ENCODE measurements at regions not wholly inside any gene's neighbourhood (a gene's known extent, or its start where the extent isn't known, plus 50 kb on each side); places are given as distances from the start of the nearest gene placed in this dataset.

DNA sequence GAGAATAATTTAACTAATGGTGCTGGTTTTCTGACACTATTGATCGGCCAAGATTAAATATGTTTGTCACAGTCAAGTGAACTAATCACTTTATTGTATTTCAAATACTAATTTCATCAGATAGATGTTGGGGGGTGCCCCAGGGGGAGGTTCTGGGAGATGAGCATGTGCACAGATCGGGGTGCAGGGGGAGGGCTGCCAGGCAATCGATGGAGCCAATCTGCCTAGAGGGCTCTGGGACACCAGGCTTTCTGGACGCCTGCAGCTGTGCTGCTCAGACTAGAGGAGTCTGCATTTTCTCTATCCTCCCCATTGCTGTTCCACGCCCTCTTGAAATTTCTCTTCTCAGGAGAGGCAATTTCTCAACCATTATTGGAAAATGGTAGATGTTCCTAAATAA is 100.0 kb upstream of the ALDH1B1 start:
- H3K4me3 ChIP-seq: no peak overlapping the region
- H3K4me1 ChIP-seq: peaks cover 0 to 24% (median 16%) of the 10 kb centered on the region in 4 donors
- intact Hi-C loops (cut with DNase I; ENCODE audit: low total_unique reads): loop anchor here (10.0 kb wide), 1 partner anchor 62 kb away; no protein-coding TSS in a partner anchor
- DNase-seq: no peak
- TF ChIP-seq CTCF (IDR thresholded peaks at IDR 0.05): no peak
- H3K27me3 ChIP-seq: no peaks in the 10 kb centered on the region
- H3K9me3 ChIP-seq: no peaks in the 10 kb centered on the region
- no peak overlapping the region for H3K27ac ChIP-seq
- H3K36me3 ChIP-seq: no peaks in the 10 kb centered on the region

GRCh38 chr9:38289866-38290245 is 102.6 kb upstream of the ALDH1B1 start:
- Histone ChIP-seq H3K9me3 (no peaks in the 10 kb centered on the region), H3K27ac (no peak overlapping the region), H3K27me3 (no peaks in the 10 kb centered on the region), H3K36me3 (no peaks in the 10 kb centered on the region), H3K4me1 (peaks cover 0 to 20% (median 14%) of the 10 kb centered on the region in 4 donors), H3K4me3 (no peak overlapping the region)
- intact Hi-C loops (cut with DNase I; ENCODE audit: low total_unique reads): loop anchor here (10.0 kb wide), 2 partner anchors 45 to 65 kb away; no protein-coding TSS in a partner anchor
- no peak for DNase-seq
- no peak for TF ChIP-seq CTCF (IDR thresholded peaks at IDR 0.05)

DNA sequence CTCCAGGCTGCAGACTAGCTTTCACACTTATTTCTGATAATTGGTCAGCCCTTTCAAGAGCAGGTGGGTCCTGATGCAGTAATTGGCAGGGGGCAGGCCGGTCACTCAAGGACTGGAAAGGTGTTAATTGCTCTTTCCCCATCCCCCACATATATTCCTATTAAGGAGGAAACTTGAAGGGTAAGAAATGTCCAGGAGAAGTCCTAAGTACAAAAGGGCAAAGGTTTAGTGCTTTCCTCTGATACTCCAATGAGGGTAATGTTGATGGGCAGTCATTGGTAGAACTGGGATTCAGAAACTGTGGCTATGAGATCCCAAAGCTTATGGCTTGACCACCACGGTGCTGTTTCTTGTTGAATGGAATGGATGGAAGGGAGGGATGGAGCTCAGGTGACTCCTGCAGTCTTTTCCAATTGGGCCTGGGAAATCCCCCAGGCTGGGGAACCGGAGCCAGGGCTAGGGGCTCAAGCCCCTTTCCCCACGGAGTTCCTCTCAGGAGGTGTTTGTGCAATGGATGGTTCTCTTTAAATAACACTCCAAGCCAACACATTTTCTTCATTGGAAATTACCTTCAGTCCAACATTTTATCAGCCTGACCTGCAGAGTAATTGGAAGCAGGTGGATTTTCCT is 103.2 kb upstream of the ALDH1B1 start:
- no peak overlapping the region for H3K4me3 ChIP-seq
- no peak for DNase-seq
- H3K36me3 ChIP-seq: no peaks in the 10 kb centered on the region
- intact Hi-C loops (cut with DNase I; ENCODE audit: low total_unique reads): loop anchor here (10.0 kb wide), 1 partner anchor 45 kb away; no protein-coding TSS in a partner anchor
- H3K27ac ChIP-seq: no peak overlapping the region
- H3K9me3 ChIP-seq: no peaks in the 10 kb centered on the region
- H3K4me1 ChIP-seq: peaks cover 0 to 15% (median 9%) of the 10 kb centered on the region in 4 donors
- no peaks in the 10 kb centered on the region for H3K27me3 ChIP-seq
- TF ChIP-seq CTCF (IDR thresholded peaks at IDR 0.05): no peak

GRCh38 chr9:38288502-38288901 is 104.0 kb upstream of the ALDH1B1 start:
- peaks cover 0 to 7% (median under 1%) of the 10 kb centered on the region in 4 donors for H3K4me1 ChIP-seq
- H3K27me3 ChIP-seq: no peaks in the 10 kb centered on the region
- H3K36me3 ChIP-seq: no peaks in the 10 kb centered on the region
- intact Hi-C loops (cut with DNase I; ENCODE audit: low total_unique reads): loop anchor here (10.0 kb wide), 1 partner anchor 46 kb away; no protein-coding TSS in a partner anchor
- no peaks in the 10 kb centered on the region for H3K9me3 ChIP-seq
- no peak for DNase-seq
- H3K27ac ChIP-seq: no peak overlapping the region
- H3K4me3 ChIP-seq: no peak overlapping the region
- no peak for TF ChIP-seq CTCF (IDR thresholded peaks at IDR 0.05)

DNA sequence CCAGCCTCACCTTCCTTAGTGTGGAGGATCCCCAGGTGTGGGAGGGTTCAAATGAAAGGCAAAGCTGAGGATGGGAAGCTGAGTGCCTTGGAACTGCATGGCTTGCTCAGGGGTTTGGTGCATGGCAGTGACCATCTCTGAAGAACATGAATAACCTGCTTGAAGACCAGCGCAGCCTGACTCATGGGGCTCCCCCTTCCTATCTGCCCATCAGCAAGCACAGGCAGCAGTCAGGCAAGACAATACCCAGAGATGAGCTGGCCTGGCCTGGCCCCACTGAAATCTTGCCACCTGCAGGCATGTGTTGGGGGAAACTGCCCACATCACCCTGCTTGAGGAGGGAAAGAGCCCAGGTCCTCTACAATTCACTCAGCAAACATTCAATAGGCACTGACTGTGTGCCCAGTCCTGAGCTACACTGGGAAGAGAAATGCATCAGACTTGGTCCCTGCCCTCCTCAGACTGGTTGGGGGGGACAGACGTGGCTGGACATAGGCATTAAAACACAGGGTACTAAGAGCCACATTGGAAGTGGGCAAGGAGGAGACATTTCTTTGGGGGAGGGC is 105.0 kb upstream of the ALDH1B1 start:
- no peak for DNase-seq
- no peaks in the 10 kb centered on the region for H3K9me3 ChIP-seq
- H3K27me3 ChIP-seq: no peaks in the 10 kb centered on the region
- H3K4me1 ChIP-seq: no peaks in the 10 kb centered on the region
- no peak overlapping the region for H3K4me3 ChIP-seq
- no peak for TF ChIP-seq CTCF (IDR thresholded peaks at IDR 0.05)
- intact Hi-C loops (cut with DNase I; ENCODE audit: low total_unique reads): loop anchor here (10.0 kb wide), 1 partner anchor 47 kb away; no protein-coding TSS in a partner anchor
- H3K27ac ChIP-seq: no peak overlapping the region
- no peaks in the 10 kb centered on the region for H3K36me3 ChIP-seq

Measured in tibial artery (tissue), 4 donors.